ENCODE measurements at regions not wholly inside any gene's neighbourhood (a gene's known extent, or its start where the extent isn't known, plus 50 kb on each side); places are given as distances from the start of the nearest gene placed in this dataset.

DNA sequence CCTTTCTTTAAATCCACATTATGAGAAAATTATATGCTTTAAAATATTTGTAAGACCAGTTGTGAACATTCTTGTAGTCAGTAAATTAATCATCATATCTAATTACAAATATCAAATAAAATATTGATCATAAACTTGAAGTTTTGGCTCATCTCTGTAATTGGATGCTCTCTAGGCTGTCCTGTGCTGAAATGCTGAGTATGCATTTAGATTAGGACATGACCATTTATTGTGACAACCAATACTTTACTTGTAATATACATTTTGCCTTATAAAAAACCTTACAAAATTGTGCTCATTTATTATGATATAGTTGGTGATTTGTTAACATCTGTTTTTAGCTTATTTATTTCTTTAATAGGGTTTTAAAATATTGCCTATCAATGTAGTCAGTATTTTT, 116.1 kb upstream of the DOCK10 start:
- TF ChIP-seq CTCF (IDR thresholded peaks at IDR 0.05) = no peak
- TF ChIP-seq POLR2A (IDR thresholded peaks at IDR 0.05) = no peak

Data from suprapubic skin (tissue), 3 donors.